Endothelial cell of umbilical vein (primary cell): ENCODE measurements at regions not wholly inside any gene's neighbourhood (a gene's known extent, or its start where the extent isn't known, plus 50 kb on each side); places are given as distances from the start of the nearest gene placed in this dataset.

ENCODE experiments used
- BruUV-seq: library from RNA; stranded (reverse); fragments of 400-500 nt; replicated peaks from 2 replicates; lab custom pipeline; 2021; lab: Mats Ljungman, UMichigan
- CTCF ChIA-PET: fragments of 300-600, 350-600 bp; sonication (Branson Sonifier 250); formaldehyde crosslinking; loops from one replicate; lab custom pipeline; 2021; ENCODE audit warnings: antibody characterized with exemption, inconsistent platforms; lab: Charles Lee
- POLR2A ChIA-PET: fragments of 300-600, 350-600 bp; sonication (Branson Sonifier 250); formaldehyde crosslinking; loops from one replicate; lab custom pipeline; 2021; ENCODE audit warnings: antibody characterized with exemption, inconsistent platforms; lab: Charles Lee
- DNase-seq: peaks from one replicate; pipeline ENCODE4 v3.0.0-alpha.2; 2011; ENCODE audit warnings: low read depth, low spot score
- FAIRE-seq: peaks from 2 replicates; lab custom pipeline; 2011; peaks lifted over from hg19 to GRCh38; lab: Jason Lieb, UNC
- H2AFZ ChIP-seq: 2 replicates; pipeline ENCODE4 v1.6.0; 2012; ENCODE audit warnings: low read depth, low read length, control low read depth, inconsistent platforms
- H3K27ac ChIP-seq: 2 replicates; pipeline ENCODE4 v1.5.1; 2011; ENCODE audit warnings: low read depth, mild to moderate bottlenecking, control low read depth, low read length, moderate library complexity; ENCODE audit not compliant: insufficient read depth
- H3K27me3 ChIP-seq, 2 experiments: 2 replicates each; pipeline versions ENCODE4 v1.6.0 to v1.6.1; 2011; ENCODE audit warnings: low read length in 2 of 2, mixed read lengths in 1 of 2; ENCODE audit not compliant: control insufficient read depth in 2 of 2, insufficient read depth in 2 of 2
- H3K36me3 ChIP-seq, 2 experiments: 2 replicates in 1 of 2; 3 replicates in 1 of 2; pipeline ENCODE4 v1.5.1; 2011; ENCODE audit warnings: low read length in 2 of 2, mild to moderate bottlenecking in 1 of 2, moderate library complexity in 1 of 2; ENCODE audit not compliant: control insufficient read depth in 2 of 2, insufficient read depth in 2 of 2; ENCODE audit errors: extremely low read depth in 1 of 2
- H3K4me1 ChIP-seq: 3 replicates; pipeline ENCODE4 v1.5.1; 2011; ENCODE audit warnings: mild to moderate bottlenecking, low read length; ENCODE audit not compliant: control insufficient read depth, insufficient read depth; ENCODE audit errors: extremely low read depth
- H3K4me2 ChIP-seq: 2 replicates; pipeline ENCODE4 v1.6.1; 2011; ENCODE audit warnings: low read length, control low read depth, mixed read lengths; ENCODE audit not compliant: insufficient read depth
- H3K4me3 ChIP-seq, 3 experiments: fragments of 200-600 bp in 1 of 3; sonication (generic), shearing (Covaris generic) in 1 of 3; replicated peaks in 1 of 3; 2 replicates each; pipeline ENCODE4 v1.5.1; 2011 to 2016; ENCODE audit warnings: control low read depth in 3 of 3, low read length in 3 of 3, mild to moderate bottlenecking in 2 of 3, inconsistent platforms in 1 of 3, low read depth in 1 of 3, moderate library complexity in 1 of 3; ENCODE audit not compliant: insufficient read depth in 1 of 3
- H3K79me2 ChIP-seq: 2 replicates; pipeline ENCODE4 v1.6.0; 2012; ENCODE audit warnings: low read length, inconsistent platforms; ENCODE audit not compliant: control insufficient read depth, insufficient read depth
- H3K9ac ChIP-seq: replicated peaks from 2 replicates; pipeline ENCODE3; 2011; ENCODE audit warnings: low read length, control low read depth; ENCODE audit not compliant: insufficient read depth; ENCODE audit errors: extremely low read depth
- H3K9me1 ChIP-seq: replicated peaks from 3 replicates; pipeline ENCODE4 v1.6.0; 2011; ENCODE audit warnings: mild to moderate bottlenecking, low read length; ENCODE audit not compliant: control insufficient read depth, insufficient read depth; ENCODE audit errors: extremely low read depth
- H3K9me3 ChIP-seq: replicated peaks from 2 replicates; pipeline ENCODE4 v1.5.1; 2012; ENCODE audit warnings: low read length, inconsistent platforms; ENCODE audit not compliant: control insufficient read depth, insufficient read depth
- H4K20me1 ChIP-seq: replicated peaks from 2 replicates; pipeline ENCODE3; 2011; ENCODE audit warnings: mild to moderate bottlenecking, low read length; ENCODE audit not compliant: control insufficient read depth, insufficient read depth; ENCODE audit errors: extremely low read depth
- EZH2 ChIP-seq: IDR thresholded peaks from 2 replicates; pipeline ENCODE4 v1.6.1; 2012; ENCODE audit warnings: borderline replicate concordance, low read depth, mild to moderate bottlenecking, moderate library complexity, low read length, inconsistent platforms; ENCODE audit not compliant: severe bottlenecking
- FOS ChIP-seq: IDR thresholded peaks from 2 replicates; pipeline ENCODE4 v1.6.1; 2011; ENCODE audit warnings: mild to moderate bottlenecking, low read length, moderate library complexity, borderline replicate concordance; ENCODE audit not compliant: insufficient read depth
- GATA2 ChIP-seq: IDR thresholded peaks from 2 replicates; pipeline ENCODE4 v1.7.0; 2011; ENCODE audit warnings: low read depth, mild to moderate bottlenecking, moderate library complexity, mixed read lengths, low read length; ENCODE audit not compliant: insufficient read length, insufficient read depth
- JUN ChIP-seq: IDR thresholded peaks from 2 replicates; pipeline ENCODE4 v1.6.1; 2011; ENCODE audit warnings: borderline replicate concordance, low read depth; ENCODE audit not compliant: insufficient read length, insufficient read depth
- MYC ChIP-seq: IDR thresholded peaks from one replicate; pipeline ENCODE4 v1.6.1; 2011; ENCODE audit warnings: mild to moderate bottlenecking, low read depth, low read length
- POLR2A ChIP-seq: IDR thresholded peaks from 2 replicates; pipeline ENCODE4 v1.6.1; 2012; ENCODE audit warnings: low read depth, mild to moderate bottlenecking, control low read depth, low read length
- POLR2AphosphoS5 ChIP-seq: IDR thresholded peaks from 2 replicates; pipeline ENCODE4 v1.6.1; 2012; ENCODE audit warnings: low read depth, mild to moderate bottlenecking, control low read depth, low read length, moderate library complexity; ENCODE audit not compliant: insufficient read depth
- dilution Hi-C: fragments of 300-500 bp; cut with MboI; formaldehyde crosslinking; loops from one replicate; pipeline ENCODE4 v1.15.0; 2019; ENCODE audit warnings: low sequenced_read_pairs; ENCODE audit not compliant: extremely low pct_ligation_motif_present
- intact Hi-C: fragments of 100-400 bp; cut with micrococcal nuclease; formaldehyde crosslinking; loops from one replicate; pipeline ENCODE4 v1.10.0; 2022
- TF ChIP-seq, protein P1 (sequence below), 2 donors: IDR thresholded peaks; 1 replicate in 1 of 2; 2 replicates in 1 of 2; pipeline ENCODE4 v1.5.1; 2011; ENCODE audit warnings: low read length in 2 of 2, mild to moderate bottlenecking in 2 of 2, moderate library complexity in 2 of 2, control low read depth in 1 of 2, inconsistent platforms in 1 of 2, low read depth in 1 of 2; ENCODE audit not compliant: insufficient read depth in 1 of 2; ENCODE audit errors: extremely low read depth in 1 of 2
- TF ChIP-seq, protein P2 (sequence below): IDR thresholded peaks from 2 replicates; pipeline ENCODE4 v1.6.1; 2011; ENCODE audit not compliant: insufficient read depth, insufficient read length

DNA sequence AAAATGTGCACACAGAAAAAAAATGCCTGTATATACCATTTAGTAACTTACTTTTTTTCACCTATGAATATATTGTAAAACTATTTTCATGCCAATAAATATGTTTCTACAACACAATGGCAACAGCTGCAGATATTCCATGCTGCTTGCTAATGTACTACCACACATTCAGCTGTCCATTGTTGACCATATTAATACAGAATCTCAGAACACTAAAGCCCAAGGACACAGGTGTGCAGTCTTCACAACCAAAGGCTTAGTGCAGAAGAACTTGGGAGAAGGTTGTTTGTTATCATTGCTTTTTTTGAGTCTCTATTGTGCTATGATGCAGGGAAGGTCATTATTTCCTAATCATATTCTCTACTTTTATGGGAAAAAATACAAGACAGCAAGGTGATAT is 79.6 kb downstream of the DIPK2A start:
- no peak overlapping the region for H3K27ac ChIP-seq
- no peaks in the 10 kb centered on the region for H3K79me2 ChIP-seq
- no peak for FAIRE-seq
- ChIA-PET POLR2A (no interaction called here), CTCF (no interaction called here)
- no peak for DNase-seq
- no peak overlapping the region for H3K4me2 ChIP-seq
- H3K4me3 ChIP-seq: no peak overlapping the region
- BruUV-seq: no TSS peak
- H3K36me3 ChIP-seq: no peaks in the 10 kb centered on the region
- dilution Hi-C loops: no loop called here
- no peaks in the 10 kb centered on the region for H3K27me3 ChIP-seq
- H4K20me1 ChIP-seq: no peaks in the 10 kb centered on the region
- no peaks in the 10 kb centered on the region for H3K9me3 ChIP-seq
- no peak overlapping the region for H2AFZ ChIP-seq
- TF ChIP-seq, protein P1, sequence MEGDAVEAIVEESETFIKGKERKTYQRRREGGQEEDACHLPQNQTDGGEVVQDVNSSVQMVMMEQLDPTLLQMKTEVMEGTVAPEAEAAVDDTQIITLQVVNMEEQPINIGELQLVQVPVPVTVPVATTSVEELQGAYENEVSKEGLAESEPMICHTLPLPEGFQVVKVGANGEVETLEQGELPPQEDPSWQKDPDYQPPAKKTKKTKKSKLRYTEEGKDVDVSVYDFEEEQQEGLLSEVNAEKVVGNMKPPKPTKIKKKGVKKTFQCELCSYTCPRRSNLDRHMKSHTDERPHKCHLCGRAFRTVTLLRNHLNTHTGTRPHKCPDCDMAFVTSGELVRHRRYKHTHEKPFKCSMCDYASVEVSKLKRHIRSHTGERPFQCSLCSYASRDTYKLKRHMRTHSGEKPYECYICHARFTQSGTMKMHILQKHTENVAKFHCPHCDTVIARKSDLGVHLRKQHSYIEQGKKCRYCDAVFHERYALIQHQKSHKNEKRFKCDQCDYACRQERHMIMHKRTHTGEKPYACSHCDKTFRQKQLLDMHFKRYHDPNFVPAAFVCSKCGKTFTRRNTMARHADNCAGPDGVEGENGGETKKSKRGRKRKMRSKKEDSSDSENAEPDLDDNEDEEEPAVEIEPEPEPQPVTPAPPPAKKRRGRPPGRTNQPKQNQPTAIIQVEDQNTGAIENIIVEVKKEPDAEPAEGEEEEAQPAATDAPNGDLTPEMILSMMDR (IDR thresholded peaks at IDR 0.05; ENCODE audit: extremely low read depth in 1 of 2, insufficient read depth in 1 of 2, low read depth in 1 of 2, low read length in 2 of 2): no peak
- TF ChIP-seq EZH2: no peak
- no peak for TF ChIP-seq FOS
- no peak for TF ChIP-seq GATA2
- TF ChIP-seq MYC: no peak
- no peak for TF ChIP-seq POLR2A
- no peak for TF ChIP-seq POLR2AphosphoS5
- TF ChIP-seq JUN: no peak
- TF ChIP-seq, protein P2, sequence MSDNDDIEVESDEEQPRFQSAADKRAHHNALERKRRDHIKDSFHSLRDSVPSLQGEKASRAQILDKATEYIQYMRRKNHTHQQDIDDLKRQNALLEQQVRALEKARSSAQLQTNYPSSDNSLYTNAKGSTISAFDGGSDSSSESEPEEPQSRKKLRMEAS: no peak
- no peaks in the 10 kb centered on the region for H3K9me1 ChIP-seq
- intact Hi-C loops: no loop called here
- no peak overlapping the region for H3K9ac ChIP-seq
- no peaks in the 10 kb centered on the region for H3K4me1 ChIP-seq
